A673 (cell line): ENCODE measurements at regions not wholly inside any gene's neighbourhood (a gene's known extent, or its start where the extent isn't known, plus 50 kb on each side); places are given as distances from the start of the nearest gene placed in this dataset.

Experiments used
- BruUV-seq: library from RNA; stranded (reverse); fragments of 400-500 nt; replicated peaks from 2 replicates; lab custom pipeline; 2021; lab: Mats Ljungman, UMichigan
- CTCF ChIA-PET: fragments of 300-600 bp; sonication (Branson Sonifier 250); formaldehyde crosslinking; loops from one replicate; lab custom pipeline; 2022; ENCODE audit warnings: antibody characterized with exemption; lab: Charles Lee
- POLR2A ChIA-PET: fragments of 300-600 bp; sonication (Branson Sonifier 250); formaldehyde crosslinking; loops from one replicate; lab custom pipeline; 2022; ENCODE audit warnings: antibody characterized with exemption; ENCODE audit not compliant: low non-redundant PET; lab: Charles Lee
- DNase-seq: peaks from one replicate; pipeline ENCODE4 v3.0.0-alpha.2; 2015; ENCODE audit warnings: low spot score
- H3K27ac ChIP-seq: fragments of 200-600 bp; sonication (generic); 2 replicates; pipeline ENCODE4 v1.5.1; 2016; ENCODE audit warnings: mixed run types, low read depth, mild to moderate bottlenecking, mixed read lengths, antibody characterized with exemption, low read length; ENCODE audit not compliant: poor library complexity, severe bottlenecking
- H3K27me3 ChIP-seq: fragments of 200-600 bp; sonication (generic); replicated peaks from 2 replicates; pipeline ENCODE4 v1.6.1; 2017; ENCODE audit warnings: mixed run types, low read depth, mild to moderate bottlenecking, mixed read lengths, antibody characterized with exemption, low read length; ENCODE audit not compliant: insufficient read depth, poor library complexity
- H3K36me3 ChIP-seq: fragments of 200-600 bp; sonication (generic); 2 replicates; pipeline ENCODE4 v1.6.1; 2016; ENCODE audit warnings: mixed run types, mild to moderate bottlenecking, mixed read lengths, antibody characterized with exemption, low read length; ENCODE audit not compliant: insufficient read depth, poor library complexity, severe bottlenecking
- H3K4me1 ChIP-seq: fragments of 200-600 bp; sonication (generic); 2 replicates; pipeline ENCODE4 v1.6.1; 2017; ENCODE audit warnings: mixed run types, mild to moderate bottlenecking, mixed read lengths, antibody characterized with exemption, low read length; ENCODE audit not compliant: insufficient read depth, poor library complexity, severe bottlenecking
- H3K4me3 ChIP-seq: fragments of 200-600 bp; sonication (generic); 2 replicates; pipeline ENCODE4 v1.5.1; 2016; ENCODE audit warnings: low read depth, mixed run types, mild to moderate bottlenecking, mixed read lengths, low read length; ENCODE audit not compliant: poor library complexity, severe bottlenecking
- H3K9me3 ChIP-seq: fragments of 200-600 bp; sonication (generic); 2 replicates; pipeline ENCODE4 v1.6.1; 2016; ENCODE audit warnings: mixed run types, low read depth, mild to moderate bottlenecking, mixed read lengths, antibody characterized with exemption, low read length; ENCODE audit not compliant: poor library complexity, severe bottlenecking
- CTCF ChIP-seq: fragments of 300-800, 200-600 bp; sonication (generic); conservative IDR thresholded peaks from 2 replicates; pipeline ENCODE4 v1.5.1; 2017; ENCODE audit warnings: low read depth, mild to moderate bottlenecking, antibody characterized with exemption, low read length, moderate library complexity, mixed read lengths
- EZH2 ChIP-seq: fragments of 200-600 bp; sonication (generic); IDR thresholded peaks from 2 replicates; pipeline ENCODE4 v1.6.1; 2017; ENCODE audit warnings: borderline replicate concordance, low read depth, mild to moderate bottlenecking, mixed read lengths, antibody characterized with exemption, low read length; ENCODE audit not compliant: poor library complexity, severe bottlenecking
- intact Hi-C: fragments of 100-400 bp; cut with micrococcal nuclease; formaldehyde crosslinking; loops from one replicate; pipeline ENCODE4 v1.10.0; 2022; ENCODE audit not compliant: unreplicated experiment

DNA sequence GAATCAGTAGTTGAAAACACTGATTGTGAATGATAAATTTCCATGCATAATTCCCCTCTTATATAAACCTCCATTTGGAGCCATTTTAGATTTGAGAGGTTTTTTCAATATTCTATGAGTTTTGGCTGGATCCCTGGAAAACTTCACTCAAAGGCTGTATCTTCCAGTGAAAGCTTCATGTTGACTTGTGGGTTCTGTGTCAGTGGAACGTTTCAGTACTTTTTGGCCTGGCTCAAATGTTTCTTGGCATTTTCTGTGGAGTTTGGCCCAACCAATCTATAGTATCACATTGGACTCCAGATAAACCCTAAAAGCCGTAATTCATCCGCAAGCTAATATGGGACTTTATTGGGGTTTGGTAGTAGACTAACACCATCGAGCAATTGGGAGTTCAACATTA is 172.6 kb upstream of the PRPS1L1 start:
- POLR2A ChIA-PET = no interaction called here

DNA sequence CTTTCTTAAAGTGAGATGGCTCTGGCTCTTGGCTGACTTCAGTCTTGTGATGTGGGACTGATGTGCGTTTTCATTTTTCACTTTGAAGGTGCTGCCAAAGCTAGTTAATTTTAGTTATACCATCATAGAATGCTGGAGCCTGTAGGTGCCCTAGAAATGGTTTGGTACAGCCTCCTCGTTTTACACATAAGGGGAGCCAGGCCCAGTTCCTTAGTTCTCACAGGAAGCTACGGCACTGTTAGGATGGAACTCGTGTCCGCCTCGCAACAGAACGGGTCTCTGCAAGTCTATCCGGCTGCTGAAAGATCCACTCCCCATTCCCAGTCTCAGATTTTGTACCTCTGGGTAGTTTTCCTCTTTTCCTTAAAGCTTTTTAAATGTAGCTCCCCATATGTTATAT is 173.2 kb upstream of the PRPS1L1 start:
- H3K9me3 ChIP-seq = no peaks in the 10 kb centered on the region
- ChIA-PET CTCF (no interaction called here), POLR2A (no interaction called here)
- H3K36me3 ChIP-seq = no peaks in the 10 kb centered on the region
- no TSS peak for BruUV-seq
- no peak for TF ChIP-seq EZH2
- TF ChIP-seq CTCF = no peak
- no peak overlapping the region for H3K27ac ChIP-seq
- intact Hi-C loops = no loop called here
- H3K4me1 ChIP-seq = no peaks in the 10 kb centered on the region
- no peak overlapping the region for H3K4me3 ChIP-seq
- DNase-seq = no peak
- H3K27me3 ChIP-seq = no peaks in the 10 kb centered on the region

More for the DNA sequence above, 172.6 kb upstream of the PRPS1L1 start:
- Histone ChIP-seq H3K4me1 (no peaks in the 10 kb centered on the region), H3K27ac (no peak overlapping the region), H3K27me3 (no peaks in the 10 kb centered on the region), H3K9me3 (no peaks in the 10 kb centered on the region), H3K4me3 (no peak overlapping the region), H3K36me3 (no peaks in the 10 kb centered on the region)
- CTCF ChIA-PET = no interaction called here
- TF ChIP-seq EZH2 = no peak
- TF ChIP-seq CTCF = no peak
- no TSS peak for BruUV-seq
- intact Hi-C loops = no loop called here
- no peak for DNase-seq

DNA sequence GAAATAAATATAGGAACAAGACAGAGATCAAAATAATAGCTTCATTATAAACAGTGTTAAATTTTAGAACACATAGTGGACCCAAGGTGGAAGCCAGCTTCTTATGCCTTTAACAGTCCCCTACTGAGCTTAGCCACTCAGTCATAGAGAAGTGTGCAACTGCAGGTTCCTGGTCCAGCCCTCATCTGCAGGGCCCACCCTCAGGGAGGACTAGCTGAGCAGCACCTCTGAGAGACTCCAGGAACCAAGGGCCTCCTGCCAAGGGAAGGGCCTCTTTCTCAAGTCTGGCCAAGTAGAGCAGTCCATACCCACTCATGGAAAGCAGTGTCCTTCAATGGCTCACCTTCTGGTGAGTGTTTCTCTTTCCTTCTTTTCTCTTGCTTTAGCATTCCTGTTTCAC is 173.7 kb upstream of the PRPS1L1 start:
- Histone ChIP-seq H3K27ac (no peak overlapping the region), H3K4me1 (no peaks in the 10 kb centered on the region), H3K36me3 (no peaks in the 10 kb centered on the region), H3K4me3 (no peak overlapping the region), H3K9me3 (no peaks in the 10 kb centered on the region), H3K27me3 (no peaks in the 10 kb centered on the region)
- intact Hi-C loops = no loop called here
- POLR2A ChIA-PET = no interaction called here
- TF ChIP-seq EZH2 = no peak
- TF ChIP-seq CTCF = no peak
- CTCF ChIA-PET = no interaction called here
- no TSS peak for BruUV-seq
- no peak for DNase-seq
